Gastrocnemius medialis (tissue), 4 donors: ENCODE measurements at regions not wholly inside any gene's neighbourhood (a gene's known extent, or its start where the extent isn't known, plus 50 kb on each side); places are given as distances from the start of the nearest gene placed in this dataset.

Experiments
- CTCF ChIP-seq, 5 experiments: fragments of 450-650 bp in 3 of 5; fragments of 200-600 bp in 2 of 5; sonication (generic) in 2 of 5; IDR thresholded peaks in 4 of 5; conservative IDR thresholded peaks in 1 of 5; 1 replicate in 4 of 5; 2 replicates in 1 of 5; pipeline ENCODE4 v1.5.1; 2016 to 2019; ENCODE audit warnings: antibody characterized with exemption in 5 of 5, mild to moderate bottlenecking in 3 of 5, moderate library complexity in 3 of 5
- POLR2A ChIP-seq, 2 donors: fragments of 450-650 bp; IDR thresholded peaks; one replicate each; pipeline ENCODE4 v1.6.1; 2017; ENCODE audit warnings: antibody characterized with exemption in 2 of 2, mild to moderate bottlenecking in 2 of 2, moderate library complexity in 2 of 2

GRCh38 chr7:20521243-20521642, 94.2 kb upstream of the ABCB5 start:
- TF ChIP-seq CTCF (IDR thresholded peaks at IDR 0.05 in 4 of 5, conservative IDR thresholded peaks at IDR 0.05 in 1 of 5) (no peak), POLR2A (IDR thresholded peaks at IDR 0.05) (no peak)
